ENCODE measurements at regions not wholly inside any gene's neighbourhood (a gene's known extent, or its start where the extent isn't known, plus 50 kb on each side); places are given as distances from the start of the nearest gene placed in this dataset.

GRCh38 chr10:29135337-29135736, 153.5 kb upstream of the LYZL1 start:
- Histone ChIP-seq H3K4me3 (no peak overlapping the region), H3K9me3 (no peaks in the 10 kb centered on the region), H3K27ac (no peak overlapping the region), H3K36me3 (no peaks in the 10 kb centered on the region), H3K27me3 (no peaks in the 10 kb centered on the region), H3K4me1 (peaks cover 0 to 28% (median 13%) of the 10 kb centered on the region in 4 donors)
- intact Hi-C loops (cut with DNase I; ENCODE audit: low total_unique reads): no loop called here
- TF ChIP-seq CTCF (IDR thresholded peaks at IDR 0.05): no peak
- no peak for DNase-seq

DNA sequence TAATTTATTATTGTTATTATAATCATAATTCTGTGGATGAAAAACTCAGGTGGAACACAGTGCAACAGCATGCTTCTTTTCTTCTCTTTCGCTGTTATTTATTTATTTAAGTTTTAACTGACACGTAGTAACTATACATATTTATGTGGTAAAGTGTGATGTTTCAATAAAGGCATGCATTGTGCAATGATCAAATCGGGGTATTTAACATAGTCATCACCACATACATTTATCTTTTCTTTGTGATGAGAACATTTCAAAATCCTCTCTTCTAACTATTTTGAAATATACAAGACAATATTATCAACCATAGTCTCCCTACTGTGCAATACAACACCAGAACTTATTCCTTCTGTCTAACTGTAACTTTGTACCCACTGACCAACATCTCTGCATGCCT, 152.5 kb upstream of the LYZL1 start:
- no peaks in the 10 kb centered on the region for H3K27me3 ChIP-seq
- no peaks in the 10 kb centered on the region for H3K36me3 ChIP-seq
- intact Hi-C loops (cut with DNase I; ENCODE audit: low total_unique reads): no loop called here
- no peaks in the 10 kb centered on the region for H3K9me3 ChIP-seq
- peaks cover 0 to 38% (median 21%) of the 10 kb centered on the region in 4 donors for H3K4me1 ChIP-seq
- H3K27ac ChIP-seq: no peak overlapping the region
- no peak for TF ChIP-seq CTCF (IDR thresholded peaks at IDR 0.05)
- no peak overlapping the region for H3K4me3 ChIP-seq
- no peak for DNase-seq

DNA sequence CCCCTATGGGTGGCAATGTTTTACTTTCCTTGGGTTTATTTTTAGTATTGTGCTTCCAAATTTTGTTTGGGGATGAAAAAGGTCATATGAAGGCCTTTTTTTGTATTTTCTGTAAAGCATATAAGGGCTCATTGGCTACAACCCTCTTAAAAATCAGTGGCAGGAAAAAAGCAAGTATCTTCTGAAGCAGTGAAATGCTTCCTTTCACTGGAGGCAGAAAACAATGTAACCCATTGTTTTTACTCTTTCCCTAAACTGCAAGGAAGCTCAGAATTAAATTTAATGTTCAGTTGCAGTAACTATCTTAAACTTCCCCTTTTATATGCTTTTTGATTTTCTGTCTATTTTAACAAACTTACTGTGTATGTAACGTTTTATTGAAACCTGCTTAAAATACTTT, 148.7 kb upstream of the LYZL1 start:
- intact Hi-C loops (cut with DNase I; ENCODE audit: low total_unique reads): no loop called here
- no peaks in the 10 kb centered on the region for H3K36me3 ChIP-seq
- peaks cover 0 to 24% (median 13%) of the 10 kb centered on the region in 4 donors for H3K4me1 ChIP-seq
- no peaks in the 10 kb centered on the region for H3K9me3 ChIP-seq
- no peak for TF ChIP-seq CTCF (IDR thresholded peaks at IDR 0.05)
- DNase-seq: no peak
- H3K27ac ChIP-seq: no peak overlapping the region
- H3K27me3 ChIP-seq: no peaks in the 10 kb centered on the region
- no peak overlapping the region for H3K4me3 ChIP-seq

- Histone ChIP-seq H3K9me3 (no peaks in the 10 kb centered on the region), H3K4me3 (no peak overlapping the region), H3K36me3 (no peaks in the 10 kb centered on the region), H3K4me1 (peaks cover 0 to 24% (median 13%) of the 10 kb centered on the region in 4 donors), H3K27me3 (no peaks in the 10 kb centered on the region), H3K27ac (no peak overlapping the region)
- no peak for TF ChIP-seq CTCF (IDR thresholded peaks at IDR 0.05)
- intact Hi-C loops (cut with DNase I; ENCODE audit: low total_unique reads): no loop called here
- DNase-seq: no peak
Measured at GRCh38 chr10:29140991-29141390, 147.9 kb upstream of the LYZL1 start.

- Histone ChIP-seq H3K4me1 (peaks cover 0 to 24% (median 13%) of the 10 kb centered on the region in 4 donors), H3K27me3 (no peaks in the 10 kb centered on the region), H3K9me3 (no peaks in the 10 kb centered on the region), H3K36me3 (no peaks in the 10 kb centered on the region), H3K4me3 (no peak overlapping the region), H3K27ac (no peak overlapping the region)
- DNase-seq: no peak
- TF ChIP-seq CTCF (IDR thresholded peaks at IDR 0.05): no peak
- intact Hi-C loops (cut with DNase I; ENCODE audit: low total_unique reads): no loop called here
Measured at GRCh38 chr10:29141761-29142160, 147.1 kb upstream of the LYZL1 start.
